ENCODE measurements at regions not wholly inside any gene's neighbourhood (a gene's known extent, or its start where the extent isn't known, plus 50 kb on each side); places are given as distances from the start of the nearest gene placed in this dataset.
"Not testable (repeated sequence)": the region's sequence is repeated elsewhere in the genome, so short reads cannot be mapped to it uniquely, and the experiment has no call there.

GRCh38 chr9:73280113-73280512 lies 128.4 kb downstream of the ANXA1 start:
- Mint-ChIP-seq H3K36me3 (no peaks in the 10 kb centered on the region), H3K9me3 (peaks cover 5 to 8% of the 10 kb centered on the region in 2 donors), H3K27ac (no peak overlapping the region)
- ATAC-seq (no peak), DNase-seq (ENCODE audit: low spot score in 2 of 2) (no peak)

- no peak for ATAC-seq
- no peaks in the 10 kb centered on the region for H3K36me3 Mint-ChIP-seq
- no peak overlapping the region for H3K27ac Mint-ChIP-seq
Measured at GRCh38 chr9:73284377-73284776, 132.7 kb downstream of the ANXA1 start.

GRCh38 chr9:73294336-73294735 lies 142.7 kb downstream of the ANXA1 start:
- DNase-seq (ENCODE audit: low spot score in 2 of 2) (no peak), ATAC-seq (no peak)
- Mint-ChIP-seq H3K27ac (no peak overlapping the region), H3K36me3 (peaks cover 0 to 5% of the 10 kb centered on the region in 2 donors), H3K9me3 (peaks cover 12 to 14% of the 10 kb centered on the region in 2 donors)

More at GRCh38 chr9:73284377-73284776, 132.7 kb downstream of the ANXA1 start:
- DNase-seq (ENCODE audit: low spot score in 2 of 2): no peak
- peaks cover 5 to 8% of the 10 kb centered on the region in 2 donors for H3K9me3 Mint-ChIP-seq

DNA sequence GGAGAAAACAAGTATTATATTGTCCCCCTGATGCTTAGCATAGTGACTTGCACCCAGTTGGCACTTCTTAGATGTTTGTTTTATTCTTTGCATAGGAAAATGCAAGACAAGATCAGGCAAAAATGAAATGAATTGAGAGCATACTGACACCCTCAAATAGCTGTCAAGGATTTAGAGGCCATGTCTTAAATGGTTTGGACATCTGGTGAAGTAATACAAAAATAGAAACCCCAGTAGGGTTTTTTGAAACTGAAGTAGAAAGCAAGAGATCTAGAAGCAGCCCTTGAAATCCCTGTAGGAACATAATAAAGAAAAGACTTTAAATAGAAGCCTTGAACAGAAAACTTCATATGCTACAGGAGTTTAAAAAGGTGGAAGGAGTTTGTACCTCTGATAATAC lies 174.3 kb downstream of the ANXA1 start:
- no peak for DNase-seq (ENCODE audit: low spot score in 2 of 2)

DNA sequence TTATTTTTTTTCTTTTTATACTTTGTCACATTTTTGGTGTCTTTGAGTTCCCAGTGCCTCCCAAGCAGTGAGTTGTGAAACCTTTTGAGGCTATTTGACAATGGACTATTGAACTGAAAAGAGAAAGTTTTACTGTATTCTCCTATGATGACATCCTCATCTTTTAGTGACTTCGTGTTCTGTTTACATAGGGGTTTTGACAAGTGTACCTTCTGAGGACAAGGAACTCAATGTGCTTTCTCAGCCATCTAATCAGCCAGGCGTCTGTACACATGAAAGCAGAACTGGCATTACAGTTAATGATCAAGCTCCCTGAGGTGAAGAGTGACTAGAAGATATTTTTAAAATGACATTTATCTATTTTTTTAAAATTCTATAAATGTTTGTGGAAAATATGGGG lies 175.5 kb downstream of the ANXA1 start:
- Mint-ChIP-seq H3K36me3 (no peaks in the 10 kb centered on the region), H3K27ac (no peak overlapping the region), H3K9me3 (peaks cover 0 to 3% of the 10 kb centered on the region in 2 donors)
- no peak for ATAC-seq
- no peak for DNase-seq (ENCODE audit: low spot score in 2 of 2)

More for the DNA sequence above, 174.3 kb downstream of the ANXA1 start:
- H3K27ac Mint-ChIP-seq: no peak overlapping the region
- H3K9me3 Mint-ChIP-seq: peaks cover 0 to 3% of the 10 kb centered on the region in 2 donors
- no peak for ATAC-seq
- H3K36me3 Mint-ChIP-seq: no peaks in the 10 kb centered on the region

- not testable (repeated sequence) for H3K36me3 Mint-ChIP-seq; H3K9me3 Mint-ChIP-seq; H3K27ac Mint-ChIP-seq; DNase-seq (ENCODE audit: low spot score in 2 of 2); ATAC-seq
Measured at GRCh38 chr9:73337182-73337581, 185.5 kb downstream of the ANXA1 start.

GRCh38 chr9:73344060-73344459 lies 192.4 kb downstream of the ANXA1 start:
- no peak for DNase-seq (ENCODE audit: low spot score in 2 of 2)
- H3K27ac Mint-ChIP-seq: no peak overlapping the region
- H3K9me3 Mint-ChIP-seq: peaks cover 0 to 3% of the 10 kb centered on the region in 2 donors
- no peak for ATAC-seq
- H3K36me3 Mint-ChIP-seq: no peaks in the 10 kb centered on the region

DNA sequence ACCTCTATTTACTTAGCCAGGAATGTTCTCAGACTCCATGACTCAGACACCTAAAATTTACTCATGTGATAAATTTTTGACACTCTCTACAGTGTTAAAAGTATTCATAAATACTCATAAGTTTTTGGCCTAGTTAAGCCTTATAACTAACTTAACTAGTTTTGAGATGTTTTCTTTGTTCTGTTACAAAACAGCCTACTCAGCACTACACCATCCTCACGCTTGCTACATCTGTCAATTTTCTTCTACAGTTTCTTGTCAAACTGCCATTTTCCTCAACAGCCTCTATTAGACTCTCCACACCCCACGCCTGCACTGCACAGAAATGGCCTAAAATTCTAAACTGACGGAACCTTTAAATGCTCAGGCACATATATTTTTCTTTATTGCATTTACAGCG lies 195.5 kb downstream of the ANXA1 start:
- peaks cover 0 to 3% of the 10 kb centered on the region in 2 donors for H3K9me3 Mint-ChIP-seq
- ATAC-seq (no peak), DNase-seq (ENCODE audit: low spot score in 2 of 2) (no peak)
- H3K27ac Mint-ChIP-seq: no peak overlapping the region
- no peaks in the 10 kb centered on the region for H3K36me3 Mint-ChIP-seq

DNA sequence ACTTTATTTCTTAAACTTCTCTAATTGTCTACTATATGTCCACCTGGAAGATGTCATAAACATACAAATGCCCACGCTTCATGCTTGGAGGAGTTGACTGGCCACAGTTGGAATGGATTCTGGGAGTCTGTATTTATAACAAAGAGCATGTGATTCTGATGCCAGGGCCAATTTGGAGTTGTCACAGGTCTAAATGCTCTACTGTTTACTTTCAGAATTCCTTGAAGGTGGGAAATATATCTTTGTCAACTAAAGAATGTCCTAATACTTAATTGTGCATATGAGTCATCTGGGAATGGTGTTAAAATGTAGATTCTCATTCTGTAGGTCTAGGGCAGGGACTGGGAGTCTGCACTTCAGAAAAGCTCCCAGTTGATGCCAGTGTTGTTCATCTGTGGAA lies 196.1 kb downstream of the ANXA1 start:
- Mint-ChIP-seq H3K9me3 (peaks cover 0 to 3% of the 10 kb centered on the region in 2 donors), H3K36me3 (no peaks in the 10 kb centered on the region), H3K27ac (no peak overlapping the region)
- DNase-seq (ENCODE audit: low spot score in 2 of 2) (no peak), ATAC-seq (no peak)

DNA sequence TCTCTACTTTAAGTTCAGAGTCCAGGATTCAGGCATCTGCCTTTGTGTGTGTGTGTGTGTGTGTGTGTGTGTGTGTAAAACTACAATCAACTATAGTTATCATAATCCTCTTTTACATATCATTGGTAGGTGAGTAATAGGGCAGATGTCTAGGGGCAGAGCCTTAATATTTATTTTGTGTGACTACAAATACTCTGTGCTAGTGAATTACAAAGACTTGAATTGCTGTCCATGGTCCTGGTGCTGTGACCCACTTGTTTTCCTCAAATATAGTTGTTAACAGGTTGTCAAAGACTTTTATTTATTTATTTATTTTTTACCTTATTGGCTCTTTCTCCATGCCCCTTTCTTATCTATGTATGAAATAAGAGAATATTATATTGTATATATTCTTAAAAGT lies 196.8 kb downstream of the ANXA1 start:
- Mint-ChIP-seq H3K9me3 (peaks cover 0 to 3% of the 10 kb centered on the region in 2 donors), H3K27ac (no peak overlapping the region), H3K36me3 (no peaks in the 10 kb centered on the region)
- no peak for ATAC-seq
- DNase-seq (ENCODE audit: low spot score in 2 of 2): no peak

DNA sequence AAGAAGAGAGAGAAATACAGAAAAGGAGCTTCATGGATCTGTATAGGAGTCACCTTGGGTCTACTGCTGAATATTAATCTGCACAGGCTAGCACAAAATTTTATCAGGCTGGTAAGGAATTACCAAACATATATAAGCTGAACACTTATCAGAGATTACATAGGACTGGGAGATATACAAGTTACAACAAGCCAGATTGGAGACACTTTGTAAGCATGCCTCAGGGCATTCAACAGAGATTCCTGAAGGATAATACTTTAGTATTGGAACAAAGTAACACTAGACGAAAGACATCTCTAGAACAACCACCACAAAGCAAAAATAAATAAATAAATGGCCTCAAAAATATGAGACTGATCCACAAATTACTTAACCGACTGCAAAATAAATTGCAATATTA lies 197.8 kb downstream of the ANXA1 start:
- ATAC-seq: no peak
- no peak overlapping the region for H3K27ac Mint-ChIP-seq
- H3K9me3 Mint-ChIP-seq: no peaks in the 10 kb centered on the region

DNA sequence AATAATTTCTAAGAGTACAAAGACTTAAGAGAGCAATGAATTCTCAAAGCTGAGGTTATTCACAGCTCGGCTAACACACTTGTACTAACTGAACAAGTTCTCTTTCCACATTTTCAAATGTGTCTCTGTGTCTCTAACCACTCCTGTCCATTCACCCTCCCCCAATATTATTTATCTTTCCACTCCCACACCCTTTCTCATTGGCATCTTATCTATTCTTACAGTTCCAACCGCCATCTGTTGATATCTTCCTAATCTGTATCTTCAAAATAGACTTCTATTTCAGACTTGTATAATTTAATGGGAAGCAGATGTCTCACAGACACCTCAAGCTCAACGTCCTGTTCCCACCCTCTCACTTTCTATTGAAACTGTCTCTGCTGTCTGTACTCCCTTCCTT lies 205.9 kb downstream of the ANXA1 start:
- no peak for ATAC-seq
- H3K36me3 Mint-ChIP-seq: no peaks in the 10 kb centered on the region
- DNase-seq (ENCODE audit: low spot score in 2 of 2): no peak
- H3K27ac Mint-ChIP-seq: no peak overlapping the region
- H3K9me3 Mint-ChIP-seq: no peaks in the 10 kb centered on the region

More for the DNA sequence above, 197.8 kb downstream of the ANXA1 start:
- no peak for DNase-seq (ENCODE audit: low spot score in 2 of 2)
- no peaks in the 10 kb centered on the region for H3K36me3 Mint-ChIP-seq

- Mint-ChIP-seq H3K36me3 (no peaks in the 10 kb centered on the region), H3K9me3 (no peaks in the 10 kb centered on the region), H3K27ac (no peak overlapping the region)
- DNase-seq (ENCODE audit: low spot score in 2 of 2): no peak
- ATAC-seq: no peak
Measured at GRCh38 chr9:73370053-73370452, 218.4 kb downstream of the ANXA1 start.

- ATAC-seq: no peak
- H3K27ac Mint-ChIP-seq: no peak overlapping the region
- H3K9me3 Mint-ChIP-seq: no peaks in the 10 kb centered on the region
- no peak for DNase-seq (ENCODE audit: low spot score in 2 of 2)
- H3K36me3 Mint-ChIP-seq: no peaks in the 10 kb centered on the region
Measured at GRCh38 chr9:73371801-73372200, 220.1 kb downstream of the ANXA1 start.

DNA sequence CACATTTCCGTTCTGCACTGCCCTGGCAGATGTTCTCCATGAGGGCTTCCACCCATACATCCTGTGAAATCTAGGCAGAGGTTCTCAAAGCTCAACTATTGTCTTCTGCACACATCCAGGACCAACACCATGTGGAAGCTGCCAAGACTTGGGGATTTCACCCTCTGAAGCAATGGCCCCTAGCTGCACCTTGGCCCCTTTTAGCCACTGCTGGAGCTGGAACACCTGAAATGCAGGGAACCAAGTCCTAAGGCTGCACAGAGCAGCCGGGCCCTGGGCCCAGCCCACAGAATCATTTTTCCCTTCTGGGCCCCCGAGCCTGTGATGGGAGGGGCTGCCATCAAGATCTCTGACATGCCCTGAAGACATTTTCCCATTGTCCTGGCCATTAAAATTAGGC lies 228.7 kb downstream of the ANXA1 start:
- Mint-ChIP-seq H3K27ac (no peak overlapping the region), H3K36me3 (no peaks in the 10 kb centered on the region), H3K9me3 (peaks cover 9 to 12% of the 10 kb centered on the region in 2 donors)
- DNase-seq (ENCODE audit: low spot score in 2 of 2) (no peak), ATAC-seq (no peak)

DNA sequence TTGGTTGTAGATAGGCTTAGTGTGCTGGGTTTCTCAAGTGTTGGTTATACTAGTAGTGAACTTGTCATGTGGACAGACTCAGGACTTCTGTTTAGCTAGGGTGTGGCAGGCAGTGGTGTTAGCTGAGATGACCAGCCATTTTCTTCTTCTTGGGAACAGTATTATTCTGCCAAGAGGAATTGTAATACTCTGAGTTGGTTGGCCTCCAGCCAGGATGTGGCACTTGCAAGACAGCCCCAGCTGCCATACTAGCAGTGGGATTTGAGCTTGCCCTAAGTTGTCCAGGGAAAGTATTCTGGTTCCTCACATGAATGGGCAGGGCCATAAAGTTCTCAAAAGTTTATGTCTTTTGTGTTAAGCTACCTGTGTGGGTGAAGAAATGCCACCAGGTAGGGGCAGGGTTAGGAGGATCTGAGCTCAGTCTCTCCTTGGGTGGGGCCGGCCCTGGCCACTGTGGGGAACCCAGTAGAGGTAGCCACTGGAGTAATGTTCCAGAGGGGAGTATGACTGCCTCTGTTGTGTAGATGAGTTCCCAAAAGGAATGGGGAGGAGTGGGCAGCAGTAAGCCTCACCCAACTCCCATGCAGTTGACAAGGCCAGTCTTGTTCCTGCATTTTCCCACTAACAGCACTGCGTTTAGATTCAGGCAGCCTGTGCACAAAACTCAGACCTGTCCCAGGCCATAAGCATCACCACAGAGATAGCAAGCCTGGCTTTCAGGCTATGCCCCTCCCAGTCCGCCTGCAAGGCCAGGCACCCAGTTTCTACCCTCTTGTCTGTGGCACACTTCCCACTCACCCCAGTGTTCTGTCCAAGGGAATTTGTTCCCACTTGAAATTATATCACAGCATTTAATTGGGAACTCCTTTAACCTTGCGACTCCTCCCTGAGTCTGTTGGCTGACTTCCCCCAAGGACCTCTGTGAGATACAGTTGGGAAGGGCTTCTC lies 250.7 kb downstream of the ANXA1 start:
- no peak for ATAC-seq
- Mint-ChIP-seq H3K36me3 (no peaks in the 10 kb centered on the region), H3K27ac (no peak overlapping the region), H3K9me3 (peaks cover 7 to 18% of the 10 kb centered on the region in 2 donors)
- DNase-seq (ENCODE audit: low spot score in 2 of 2): no peak

GRCh38 chr9:73411494-73411893 lies 259.8 kb downstream of the ANXA1 start:
- ATAC-seq: no peak
- Mint-ChIP-seq H3K27ac (no peak overlapping the region), H3K36me3 (no peaks in the 10 kb centered on the region)

GRCh38 chr9:73412874-73413273 lies 261.2 kb downstream of the ANXA1 start:
- peaks cover 0 to 3% of the 10 kb centered on the region in 2 donors for H3K9me3 Mint-ChIP-seq
- no peak overlapping the region for H3K27ac Mint-ChIP-seq
- no peak for DNase-seq (ENCODE audit: low spot score in 2 of 2)
- no peak for ATAC-seq
- no peaks in the 10 kb centered on the region for H3K36me3 Mint-ChIP-seq

More at GRCh38 chr9:73411494-73411893, 259.8 kb downstream of the ANXA1 start:
- no peak for DNase-seq (ENCODE audit: low spot score in 2 of 2)
- H3K9me3 Mint-ChIP-seq: no peaks in the 10 kb centered on the region

Measured in activated naive CD4-positive, alpha-beta T cell treated with anti-CD3 and anti-CD28 coated beads, Interleukin-2, amount 50 U/mL, for 72 hours (primary cell).